Fibroblast of pulmonary artery (primary cell): ENCODE measurements at regions not wholly inside any gene's neighbourhood (a gene's known extent, or its start where the extent isn't known, plus 50 kb on each side); places are given as distances from the start of the nearest gene placed in this dataset.
"Not testable (repeated sequence)": the region's sequence is repeated elsewhere in the genome, so short reads cannot be mapped to it uniquely, and the experiment has no call there.

Source experiments
- DNase-seq: peaks from one replicate; pipeline ENCODE4 v3.0.0-alpha.2; 2010; ENCODE audit warnings: low read depth
- H3K4me3 ChIP-seq: replicated peaks from 2 replicates; pipeline ENCODE4 v1.5.1; 2011; ENCODE audit warnings: low read depth, mild to moderate bottlenecking, control low read depth, low read length, moderate library complexity
- CTCF ChIP-seq: IDR thresholded peaks from 2 replicates; pipeline ENCODE4 v1.5.1; 2011; ENCODE audit warnings: mild to moderate bottlenecking, control low read depth, low read length, inconsistent platforms; ENCODE audit errors: missing control alignments

GRCh38 chr4:116101321-116101720 is 984.1 kb downstream of the TRAM1L1 start:
- H3K4me3 ChIP-seq, result no peak overlapping the region
- no peak for DNase-seq
- no peak for TF ChIP-seq CTCF

- no peak for DNase-seq
- TF ChIP-seq CTCF, result no peak
- H3K4me3 ChIP-seq, result no peak overlapping the region
These were observed 985.8 kb downstream of the TRAM1L1 start for GRCh38 chr4:116099596-116099995.

GRCh38 chr4:116097353-116097752 is 983.9 kb upstream of the NDST4 start:
- H3K4me3 ChIP-seq, DNase-seq: not testable (repeated sequence)

DNA sequence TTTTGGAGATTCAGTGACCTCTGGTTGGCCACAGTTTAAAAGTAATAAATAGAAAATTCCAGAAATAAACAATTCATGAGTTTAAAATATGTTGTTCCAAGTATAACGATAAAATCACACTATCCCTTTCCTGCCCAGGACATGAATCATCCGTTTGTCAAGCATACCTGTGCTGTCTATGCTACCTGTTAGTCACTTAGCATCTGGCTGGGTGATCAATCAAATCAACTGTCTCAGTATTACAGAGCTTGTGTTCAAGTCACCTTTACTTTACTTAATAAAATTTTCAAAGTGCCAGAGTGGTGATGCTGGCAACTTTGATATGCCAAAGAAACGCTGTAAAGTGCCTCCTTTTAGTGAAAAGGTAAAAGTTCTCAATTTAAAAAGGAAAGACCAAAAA is 979.5 kb upstream of the NDST4 start:
- H3K4me3 ChIP-seq, result no peak overlapping the region
- DNase-seq, result no peak
- no peak for TF ChIP-seq CTCF

GRCh38 chr4:116088771-116089170 is 975.4 kb upstream of the NDST4 start:
- TF ChIP-seq CTCF, result no peak
- no peak for DNase-seq
- no peak overlapping the region for H3K4me3 ChIP-seq

- no peak for TF ChIP-seq CTCF
- H3K4me3 ChIP-seq, result no peak overlapping the region
- no peak for DNase-seq
These were observed 969.5 kb upstream of the NDST4 start for GRCh38 chr4:116082808-116083366.

GRCh38 chr4:116073051-116073450 is 959.6 kb upstream of the NDST4 start:
- no peak overlapping the region for H3K4me3 ChIP-seq
- no peak for DNase-seq
- no peak for TF ChIP-seq CTCF
